Progenitor cell of endocrine pancreas (in vitro differentiated cells): ENCODE measurements at regions not wholly inside any gene's neighbourhood (a gene's known extent, or its start where the extent isn't known, plus 50 kb on each side); places are given as distances from the start of the nearest gene placed in this dataset.

Experiments used
- DNase-seq: peaks from one replicate; pipeline ENCODE4 v3.0.0; 2021; ENCODE audit warnings: low spot score; ENCODE audit not compliant: unreplicated experiment
- H3K27ac Mint-ChIP-seq: 2 replicates; pipeline ENCODE4 v1.8.0; 2021; ENCODE audit warnings: mild to moderate bottlenecking, moderate library complexity, mixed read lengths
- H3K27me3 Mint-ChIP-seq: 2 replicates; pipeline ENCODE4 v1.8.0; 2021; ENCODE audit warnings: mixed read lengths
- H3K36me3 Mint-ChIP-seq: 2 replicates; pipeline ENCODE4 v1.8.0; 2022; ENCODE audit warnings: mixed read lengths; ENCODE audit not compliant: insufficient read depth
- H3K4me1 Mint-ChIP-seq: 2 replicates; pipeline ENCODE4 v1.8.0; 2021; ENCODE audit warnings: low read depth, mixed read lengths
- H3K4me3 Mint-ChIP-seq: 2 replicates; pipeline ENCODE4 v1.8.0; 2021; ENCODE audit warnings: low read depth, mild to moderate bottlenecking, moderate library complexity, mixed read lengths
- H3K9me3 Mint-ChIP-seq: 2 replicates; pipeline ENCODE4 v1.8.0; 2021; ENCODE audit warnings: low read depth, mixed read lengths
- TF ChIP-seq, protein P1 (sequence below): fragments of 200-600 bp; sonication (generic); IDR thresholded peaks from one replicate; pipeline ENCODE4 v1.5.0; 2021; ENCODE audit warnings: antibody characterized with exemption, mild to moderate bottlenecking; ENCODE audit not compliant: unreplicated experiment

DNA sequence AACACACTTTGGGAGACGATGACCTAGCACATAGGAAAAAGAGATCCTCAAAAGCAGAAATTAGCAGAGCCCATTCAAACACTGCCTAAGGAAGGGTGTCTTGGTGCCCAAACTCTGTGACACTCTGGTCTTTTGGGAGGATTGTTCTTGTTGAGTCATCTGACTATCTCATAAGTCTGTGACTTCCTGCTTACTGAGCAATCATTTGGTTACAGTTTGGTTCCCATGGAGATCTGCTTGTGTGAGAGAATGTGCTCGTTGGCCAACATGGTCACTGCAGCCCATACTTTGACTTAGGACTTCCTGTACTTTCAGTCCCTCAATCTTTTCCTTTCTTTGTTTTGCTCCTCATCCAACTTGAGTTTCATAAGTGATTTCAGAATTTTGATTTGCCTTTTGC, 602.9 kb downstream of the NYAP2 start:
- no peak for DNase-seq
- H3K27ac Mint-ChIP-seq, result no peak overlapping the region
- TF ChIP-seq, protein P1, sequence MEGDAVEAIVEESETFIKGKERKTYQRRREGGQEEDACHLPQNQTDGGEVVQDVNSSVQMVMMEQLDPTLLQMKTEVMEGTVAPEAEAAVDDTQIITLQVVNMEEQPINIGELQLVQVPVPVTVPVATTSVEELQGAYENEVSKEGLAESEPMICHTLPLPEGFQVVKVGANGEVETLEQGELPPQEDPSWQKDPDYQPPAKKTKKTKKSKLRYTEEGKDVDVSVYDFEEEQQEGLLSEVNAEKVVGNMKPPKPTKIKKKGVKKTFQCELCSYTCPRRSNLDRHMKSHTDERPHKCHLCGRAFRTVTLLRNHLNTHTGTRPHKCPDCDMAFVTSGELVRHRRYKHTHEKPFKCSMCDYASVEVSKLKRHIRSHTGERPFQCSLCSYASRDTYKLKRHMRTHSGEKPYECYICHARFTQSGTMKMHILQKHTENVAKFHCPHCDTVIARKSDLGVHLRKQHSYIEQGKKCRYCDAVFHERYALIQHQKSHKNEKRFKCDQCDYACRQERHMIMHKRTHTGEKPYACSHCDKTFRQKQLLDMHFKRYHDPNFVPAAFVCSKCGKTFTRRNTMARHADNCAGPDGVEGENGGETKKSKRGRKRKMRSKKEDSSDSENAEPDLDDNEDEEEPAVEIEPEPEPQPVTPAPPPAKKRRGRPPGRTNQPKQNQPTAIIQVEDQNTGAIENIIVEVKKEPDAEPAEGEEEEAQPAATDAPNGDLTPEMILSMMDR, result no peak
- H3K36me3 Mint-ChIP-seq, result no peaks in the 10 kb centered on the region
- H3K9me3 Mint-ChIP-seq, result no peaks in the 10 kb centered on the region
- H3K27me3 Mint-ChIP-seq, result no peaks in the 10 kb centered on the region
- H3K4me3 Mint-ChIP-seq, result no peak overlapping the region
- no peaks in the 10 kb centered on the region for H3K4me1 Mint-ChIP-seq

DNA sequence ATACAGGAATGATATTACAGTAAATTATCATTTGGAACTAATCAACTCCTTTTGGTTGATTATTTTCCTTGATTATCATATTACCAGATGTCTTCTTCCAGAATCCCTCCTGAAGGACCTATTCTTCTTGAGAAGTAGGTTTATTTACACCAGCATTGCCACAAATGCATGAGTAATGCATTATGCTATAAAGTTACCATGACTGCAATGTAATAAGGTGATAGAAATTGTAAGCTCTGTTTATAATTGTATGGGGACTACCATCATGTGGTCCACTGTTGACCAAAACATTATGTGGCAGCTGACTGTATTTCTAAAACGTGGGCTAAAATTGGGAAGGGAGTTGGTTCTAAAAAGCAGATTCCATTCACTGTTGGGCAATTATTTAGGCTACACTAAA, 602.2 kb downstream of the NYAP2 start:
- no peaks in the 10 kb centered on the region for H3K36me3 Mint-ChIP-seq

DNA sequence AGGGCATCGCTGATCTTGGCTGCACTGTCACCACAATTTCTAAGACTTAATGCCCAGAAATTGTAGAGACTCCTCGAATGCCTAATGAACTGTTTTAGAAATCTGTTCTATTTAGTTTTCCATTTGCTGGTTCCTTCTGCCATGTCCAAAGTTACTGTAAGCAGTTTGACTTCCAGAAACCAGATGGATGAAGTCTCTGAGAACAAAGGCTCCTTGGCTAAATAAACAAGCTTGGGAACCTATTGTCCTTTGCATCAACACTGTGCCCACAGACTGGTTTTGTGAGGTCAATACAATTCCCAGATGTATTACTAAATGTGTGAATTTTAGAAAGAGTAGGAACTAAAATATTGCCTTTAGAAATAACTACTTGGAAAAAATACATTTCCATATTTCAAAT, 600.2 kb downstream of the NYAP2 start:
- H3K4me1 Mint-ChIP-seq, result no peaks in the 10 kb centered on the region
- no peaks in the 10 kb centered on the region for H3K27me3 Mint-ChIP-seq
- H3K9me3 Mint-ChIP-seq, result no peaks in the 10 kb centered on the region
- no peak overlapping the region for H3K4me3 Mint-ChIP-seq
- TF ChIP-seq, protein P1, result no peak
- H3K27ac Mint-ChIP-seq, result no peak overlapping the region
- H3K36me3 Mint-ChIP-seq, result no peaks in the 10 kb centered on the region
- no peak for DNase-seq

More for the DNA sequence above, 602.2 kb downstream of the NYAP2 start:
- Mint-ChIP-seq H3K27me3 (no peaks in the 10 kb centered on the region), H3K27ac (no peak overlapping the region), H3K4me1 (no peaks in the 10 kb centered on the region), H3K9me3 (no peaks in the 10 kb centered on the region), H3K4me3 (no peak overlapping the region)
- no peak for DNase-seq
- TF ChIP-seq, protein P1, result no peak

DNA sequence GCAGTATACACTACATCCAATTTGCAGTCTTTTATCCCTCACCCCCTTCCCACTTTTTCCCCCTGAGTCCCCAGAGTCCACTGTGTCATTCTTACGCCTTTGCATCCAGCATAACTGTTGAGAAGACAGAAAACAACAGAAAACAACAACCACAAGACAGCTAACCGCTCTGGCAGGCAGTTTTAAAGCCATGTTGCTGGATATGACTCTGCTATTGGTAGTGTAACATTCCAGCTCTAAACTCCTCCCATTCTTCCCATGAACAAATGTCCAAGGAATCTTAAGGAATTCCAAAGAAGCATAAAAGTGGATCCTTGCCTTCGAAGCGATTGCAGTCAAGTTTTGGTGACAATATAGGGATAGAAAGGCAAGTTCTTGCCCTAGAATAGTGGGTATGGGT, 599.1 kb downstream of the NYAP2 start:
- H3K9me3 Mint-ChIP-seq, result no peaks in the 10 kb centered on the region
- H3K27me3 Mint-ChIP-seq, result no peaks in the 10 kb centered on the region
- H3K36me3 Mint-ChIP-seq, result no peaks in the 10 kb centered on the region
- no peak overlapping the region for H3K4me3 Mint-ChIP-seq
- no peaks in the 10 kb centered on the region for H3K4me1 Mint-ChIP-seq
- TF ChIP-seq, protein P1, result no peak
- no peak overlapping the region for H3K27ac Mint-ChIP-seq
- DNase-seq, result no peak

DNA sequence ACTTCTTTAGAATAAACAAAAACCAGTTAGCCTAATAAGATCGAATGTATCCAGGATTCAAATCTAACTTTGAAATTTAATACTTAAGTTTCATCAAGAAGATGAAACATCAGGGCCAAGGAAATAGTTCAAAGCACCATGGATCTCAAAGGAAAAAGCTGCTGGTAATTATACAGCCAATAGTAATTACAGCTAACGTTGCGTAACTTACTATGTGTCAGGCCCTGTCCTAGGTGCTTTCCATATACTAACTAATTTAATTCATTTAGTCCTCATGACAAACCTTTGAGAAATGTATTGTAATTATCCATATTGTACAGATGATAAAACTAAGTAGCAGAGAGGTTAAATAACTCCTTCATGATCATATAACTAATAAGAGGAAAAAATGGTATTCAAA, 598.6 kb downstream of the NYAP2 start:
- H3K4me3 Mint-ChIP-seq, result no peak overlapping the region
- no peak overlapping the region for H3K27ac Mint-ChIP-seq
- no peak for DNase-seq
- H3K9me3 Mint-ChIP-seq, result no peaks in the 10 kb centered on the region
- H3K4me1 Mint-ChIP-seq, result no peaks in the 10 kb centered on the region
- no peaks in the 10 kb centered on the region for H3K27me3 Mint-ChIP-seq
- TF ChIP-seq, protein P1, result no peak
- H3K36me3 Mint-ChIP-seq, result no peaks in the 10 kb centered on the region

DNA sequence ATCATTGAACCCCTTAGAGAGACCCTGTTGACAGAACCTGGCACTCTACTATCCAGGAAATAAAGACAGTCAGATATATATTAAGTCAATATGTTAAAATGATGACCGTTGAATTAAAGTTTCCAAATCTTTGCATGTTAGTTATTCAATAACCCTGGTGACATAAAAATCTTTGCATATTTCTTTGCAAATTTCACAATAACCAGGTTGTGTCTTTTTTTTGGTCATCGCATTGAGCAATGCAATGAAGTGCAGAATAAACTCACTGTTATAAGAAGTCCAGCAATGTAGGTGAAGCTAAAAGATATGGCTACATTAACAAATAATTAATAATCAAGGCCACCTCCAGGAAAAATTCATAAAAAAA, 596.9 kb downstream of the NYAP2 start:
- Mint-ChIP-seq H3K9me3 (no peaks in the 10 kb centered on the region), H3K4me3 (no peak overlapping the region), H3K27me3 (no peaks in the 10 kb centered on the region), H3K4me1 (no peaks in the 10 kb centered on the region), H3K36me3 (no peaks in the 10 kb centered on the region), H3K27ac (no peak overlapping the region)
- TF ChIP-seq, protein P1, result no peak
- no peak for DNase-seq
